HL-60 (cell line): ENCODE measurements at regions not wholly inside any gene's neighbourhood (a gene's known extent, or its start where the extent isn't known, plus 50 kb on each side); places are given as distances from the start of the nearest gene placed in this dataset.
A peak's percentile ranks its signal among the peaks of the same experiment; 100 is the strongest.
"Not testable (repeated sequence)": the region's sequence is repeated elsewhere in the genome, so short reads cannot be mapped to it uniquely, and the experiment has no call there.

Experiments
- DNase-seq, 2 experiments: peaks; one replicate each; pipeline ENCODE4 v3.0.0-alpha.2; 2010 to 2020; ENCODE audit warnings: low read depth in 1 of 2, low spot score in 1 of 2
- H3K27ac ChIP-seq: fragments of 250-450 bp; sonication (Bioruptor Pico); replicated peaks from 2 replicates; pipeline ENCODE4 v1.5.1; 2020; ENCODE audit warnings: mild to moderate bottlenecking, moderate library complexity
- H3K27me3 ChIP-seq: fragments of 250-450 bp; sonication (Bioruptor Pico); 2 replicates; pipeline ENCODE4 v1.5.1; 2021; ENCODE audit warnings: mild to moderate bottlenecking, moderate library complexity; ENCODE audit not compliant: insufficient read depth, poor library complexity, severe bottlenecking
- H3K4me3 ChIP-seq: replicated peaks from 2 replicates; pipeline ENCODE4 v1.5.1; 2011; ENCODE audit warnings: mild to moderate bottlenecking, control low read depth, low read length; ENCODE audit not compliant: insufficient read depth
- GABPA ChIP-seq: IDR thresholded peaks from 2 replicates; pipeline ENCODE4 v1.6.1; 2012; ENCODE audit warnings: low read depth
- POLR2AphosphoS5 ChIP-seq: IDR thresholded peaks from 2 replicates; pipeline ENCODE4 v1.6.1; 2012; ENCODE audit warnings: low read depth
- SPI1 ChIP-seq: IDR thresholded peaks from 2 replicates; pipeline ENCODE4 v1.6.1; 2012; ENCODE audit warnings: low read depth, mild to moderate bottlenecking, borderline replicate concordance
- TF ChIP-seq, protein P1 (sequence below): IDR thresholded peaks from 2 replicates; pipeline ENCODE4 v1.6.1; 2012; ENCODE audit warnings: low read depth; ENCODE audit not compliant: insufficient replicate concordance
- TF ChIP-seq, protein P2 (sequence below): IDR thresholded peaks from one replicate; pipeline ENCODE4 v1.5.1; 2011; ENCODE audit warnings: low read length, control low read depth, inconsistent platforms; ENCODE audit not compliant: insufficient read depth

DNA sequence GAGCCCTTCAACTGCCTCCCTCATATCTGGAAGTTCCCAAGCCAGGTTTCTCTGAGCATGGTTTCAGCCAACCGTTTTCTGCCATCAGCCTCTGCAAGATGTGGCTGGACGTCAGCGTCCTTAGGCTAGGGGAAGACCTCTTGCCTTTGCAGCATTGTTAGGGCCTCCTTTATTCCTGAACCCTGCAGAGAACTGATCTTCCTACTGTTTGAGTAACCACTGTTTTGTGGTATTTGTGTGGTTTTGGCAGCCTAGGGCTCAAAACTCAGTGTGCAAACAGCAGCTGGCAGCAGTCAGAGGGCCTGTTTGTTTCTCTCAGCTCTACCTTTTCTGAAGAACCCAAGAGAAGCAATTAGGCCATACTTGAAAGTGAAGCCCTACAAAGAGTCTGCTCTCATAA is 83.4 kb upstream of the SEMA3E start:
- Histone ChIP-seq H3K4me3 (no peak overlapping the region), H3K27me3 (no peaks in the 10 kb centered on the region), H3K27ac (peak overlapping the region; percentile 79)
- TF ChIP-seq SPI1 (no peak), GABPA (no peak), POLR2AphosphoS5 (no peak; the same call in 1 of the 2 replicates)
- TF ChIP-seq, protein P1, sequence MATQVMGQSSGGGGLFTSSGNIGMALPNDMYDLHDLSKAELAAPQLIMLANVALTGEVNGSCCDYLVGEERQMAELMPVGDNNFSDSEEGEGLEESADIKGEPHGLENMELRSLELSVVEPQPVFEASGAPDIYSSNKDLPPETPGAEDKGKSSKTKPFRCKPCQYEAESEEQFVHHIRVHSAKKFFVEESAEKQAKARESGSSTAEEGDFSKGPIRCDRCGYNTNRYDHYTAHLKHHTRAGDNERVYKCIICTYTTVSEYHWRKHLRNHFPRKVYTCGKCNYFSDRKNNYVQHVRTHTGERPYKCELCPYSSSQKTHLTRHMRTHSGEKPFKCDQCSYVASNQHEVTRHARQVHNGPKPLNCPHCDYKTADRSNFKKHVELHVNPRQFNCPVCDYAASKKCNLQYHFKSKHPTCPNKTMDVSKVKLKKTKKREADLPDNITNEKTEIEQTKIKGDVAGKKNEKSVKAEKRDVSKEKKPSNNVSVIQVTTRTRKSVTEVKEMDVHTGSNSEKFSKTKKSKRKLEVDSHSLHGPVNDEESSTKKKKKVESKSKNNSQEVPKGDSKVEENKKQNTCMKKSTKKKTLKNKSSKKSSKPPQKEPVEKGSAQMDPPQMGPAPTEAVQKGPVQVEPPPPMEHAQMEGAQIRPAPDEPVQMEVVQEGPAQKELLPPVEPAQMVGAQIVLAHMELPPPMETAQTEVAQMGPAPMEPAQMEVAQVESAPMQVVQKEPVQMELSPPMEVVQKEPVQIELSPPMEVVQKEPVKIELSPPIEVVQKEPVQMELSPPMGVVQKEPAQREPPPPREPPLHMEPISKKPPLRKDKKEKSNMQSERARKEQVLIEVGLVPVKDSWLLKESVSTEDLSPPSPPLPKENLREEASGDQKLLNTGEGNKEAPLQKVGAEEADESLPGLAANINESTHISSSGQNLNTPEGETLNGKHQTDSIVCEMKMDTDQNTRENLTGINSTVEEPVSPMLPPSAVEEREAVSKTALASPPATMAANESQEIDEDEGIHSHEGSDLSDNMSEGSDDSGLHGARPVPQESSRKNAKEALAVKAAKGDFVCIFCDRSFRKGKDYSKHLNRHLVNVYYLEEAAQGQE: no peak
- TF ChIP-seq, protein P2, sequence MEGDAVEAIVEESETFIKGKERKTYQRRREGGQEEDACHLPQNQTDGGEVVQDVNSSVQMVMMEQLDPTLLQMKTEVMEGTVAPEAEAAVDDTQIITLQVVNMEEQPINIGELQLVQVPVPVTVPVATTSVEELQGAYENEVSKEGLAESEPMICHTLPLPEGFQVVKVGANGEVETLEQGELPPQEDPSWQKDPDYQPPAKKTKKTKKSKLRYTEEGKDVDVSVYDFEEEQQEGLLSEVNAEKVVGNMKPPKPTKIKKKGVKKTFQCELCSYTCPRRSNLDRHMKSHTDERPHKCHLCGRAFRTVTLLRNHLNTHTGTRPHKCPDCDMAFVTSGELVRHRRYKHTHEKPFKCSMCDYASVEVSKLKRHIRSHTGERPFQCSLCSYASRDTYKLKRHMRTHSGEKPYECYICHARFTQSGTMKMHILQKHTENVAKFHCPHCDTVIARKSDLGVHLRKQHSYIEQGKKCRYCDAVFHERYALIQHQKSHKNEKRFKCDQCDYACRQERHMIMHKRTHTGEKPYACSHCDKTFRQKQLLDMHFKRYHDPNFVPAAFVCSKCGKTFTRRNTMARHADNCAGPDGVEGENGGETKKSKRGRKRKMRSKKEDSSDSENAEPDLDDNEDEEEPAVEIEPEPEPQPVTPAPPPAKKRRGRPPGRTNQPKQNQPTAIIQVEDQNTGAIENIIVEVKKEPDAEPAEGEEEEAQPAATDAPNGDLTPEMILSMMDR: no peak
- DNase-seq: peak in 1 of 2 experiments; percentile 79

DNA sequence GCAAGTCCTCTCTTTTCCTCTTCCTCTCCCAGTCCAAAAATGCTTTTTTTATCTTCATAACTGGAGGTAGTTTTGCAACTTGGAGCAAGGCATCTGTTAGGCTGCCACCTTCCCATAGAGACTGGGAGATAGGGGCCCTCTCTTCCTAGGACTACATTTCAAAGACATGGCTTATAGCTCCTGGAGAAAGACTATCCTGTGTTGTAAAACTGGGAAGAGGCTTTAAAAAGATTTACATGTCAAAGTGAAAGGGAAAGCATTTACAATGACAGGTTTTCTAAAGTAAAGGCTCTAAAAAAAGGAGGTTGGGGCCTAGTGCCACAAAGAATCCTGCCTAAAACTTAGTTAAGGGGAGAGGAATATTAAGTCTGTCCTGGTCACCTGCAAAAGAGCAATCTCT is 82.2 kb upstream of the SEMA3E start:
- TF ChIP-seq SPI1: no peak
- Histone ChIP-seq H3K27ac (peak overlapping the region; percentile 18), H3K4me3 (no peak overlapping the region), H3K27me3 (no peaks in the 10 kb centered on the region)
- no peak for DNase-seq

DNA sequence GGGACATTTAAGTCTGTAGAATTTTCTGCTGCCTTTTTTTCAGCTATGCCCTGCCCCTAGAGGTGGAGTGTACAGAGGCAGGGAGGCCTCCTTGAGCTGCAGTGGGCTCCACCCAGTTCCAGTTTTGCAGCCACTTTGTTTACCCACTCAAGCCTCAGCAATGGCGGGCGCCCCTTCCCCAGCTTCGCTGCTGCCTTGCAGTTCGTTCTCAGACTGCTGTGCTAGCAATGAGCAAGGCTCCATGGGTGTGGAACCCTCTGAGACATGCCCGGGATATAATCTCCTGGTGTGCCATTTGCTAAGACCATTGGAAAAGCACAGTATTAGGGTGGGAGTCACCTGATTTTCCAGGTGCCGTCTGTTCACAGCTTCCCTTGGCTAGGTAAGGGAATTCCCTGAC is 68.0 kb upstream of the SEMA3E start:
- not testable (repeated sequence) for H3K27me3 ChIP-seq, H3K4me3 ChIP-seq, DNase-seq, H3K27ac ChIP-seq

DNA sequence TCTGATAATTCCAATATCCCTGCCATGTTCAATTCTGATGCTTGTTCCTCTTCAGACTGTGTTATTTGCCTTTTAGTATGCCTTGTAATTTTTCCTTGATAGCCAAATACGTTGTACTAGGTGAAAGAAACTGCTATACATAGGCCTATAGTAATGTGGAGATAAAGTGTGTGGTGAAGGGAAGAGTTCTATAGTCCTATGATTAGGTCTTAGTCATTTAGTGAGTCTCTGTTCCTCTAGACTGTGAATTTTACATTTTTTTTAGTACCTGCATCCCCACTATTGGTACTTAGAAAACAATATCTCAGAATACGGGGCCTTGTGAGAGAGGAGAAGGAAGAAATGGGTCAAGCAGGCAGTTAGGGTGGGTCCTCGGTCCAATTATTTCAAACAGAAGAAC is 59.6 kb upstream of the SEMA3E start:
- no peak overlapping the region for H3K27ac ChIP-seq
- no peaks in the 10 kb centered on the region for H3K27me3 ChIP-seq
- TF ChIP-seq, protein P1: no peak
- TF ChIP-seq, protein P2: no peak
- no peak for TF ChIP-seq POLR2AphosphoS5
- TF ChIP-seq GABPA: no peak
- no peak for TF ChIP-seq SPI1
- no peak overlapping the region for H3K4me3 ChIP-seq
- DNase-seq: no peak

DNA sequence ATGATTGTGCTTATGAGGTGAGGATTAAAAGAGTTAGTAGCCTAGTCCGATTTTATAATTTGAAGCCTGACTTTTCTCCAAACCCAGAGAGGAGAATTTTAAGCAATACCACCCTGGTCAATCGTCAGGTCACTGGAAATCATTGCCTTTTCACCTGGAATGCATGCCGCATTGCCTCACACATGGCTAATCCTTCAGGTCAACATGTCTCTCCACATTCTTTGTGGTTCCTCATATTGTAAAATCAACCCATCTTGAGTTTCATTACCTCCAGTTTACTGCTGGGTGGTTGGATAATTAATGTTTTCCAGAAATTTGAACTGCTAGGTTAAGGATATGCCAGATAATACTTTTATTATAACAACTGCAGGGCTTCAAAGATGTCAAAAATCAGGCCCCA is 55.6 kb upstream of the SEMA3E start:
- H3K4me3 ChIP-seq: no peak overlapping the region
- DNase-seq: no peak
- no peak for TF ChIP-seq GABPA
- TF ChIP-seq, protein P1: no peak
- TF ChIP-seq POLR2AphosphoS5: no peak
- H3K27me3 ChIP-seq: no peaks in the 10 kb centered on the region
- no peak overlapping the region for H3K27ac ChIP-seq
